Breast epithelium (tissue), 3 donors: ENCODE measurements at regions not wholly inside any gene's neighbourhood (a gene's known extent, or its start where the extent isn't known, plus 50 kb on each side); places are given as distances from the start of the nearest gene placed in this dataset.

ENCODE experiments used
- POLR2A ChIP-seq: fragments of 450-650 bp; IDR thresholded peaks from one replicate; pipeline ENCODE4 v1.6.1; 2016; ENCODE audit warnings: antibody characterized with exemption, mild to moderate bottlenecking, moderate library complexity
- POLR2AphosphoS5 ChIP-seq, 3 donors: sonication (generic); formaldehyde crosslinking; IDR thresholded peaks; one replicate each; pipeline ENCODE4 v1.6.1; 2017; ENCODE audit warnings: antibody characterized with exemption in 3 of 3
- TF ChIP-seq, protein P1 (sequence below), 3 donors: fragments of 450-650 bp; IDR thresholded peaks; one replicate each; pipeline ENCODE4 v1.5.1; 2016 to 2017; ENCODE audit warnings: antibody characterized with exemption in 3 of 3, mild to moderate bottlenecking in 3 of 3, moderate library complexity in 3 of 3

DNA sequence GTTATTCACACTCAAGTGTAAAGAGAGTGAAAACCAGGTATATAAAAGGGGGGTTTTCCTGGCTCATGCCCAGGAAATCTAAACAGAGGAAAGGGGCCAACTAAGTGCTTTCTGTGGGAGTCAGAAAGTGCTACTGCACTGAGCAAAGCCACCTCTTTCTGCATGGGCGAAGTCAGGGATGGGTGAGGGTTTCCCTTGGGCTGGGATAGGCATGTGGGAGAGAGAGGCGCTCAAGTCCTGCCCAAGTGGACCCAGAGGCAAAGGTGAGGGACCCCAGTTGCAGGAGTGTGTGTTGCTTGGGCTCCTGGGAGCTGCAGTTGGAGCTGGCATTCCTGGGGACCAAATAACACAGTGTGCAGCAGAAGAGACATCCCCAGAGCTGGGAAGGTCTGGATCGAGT is 65.9 kb downstream of the PRR15 start:
- TF ChIP-seq, protein P1, sequence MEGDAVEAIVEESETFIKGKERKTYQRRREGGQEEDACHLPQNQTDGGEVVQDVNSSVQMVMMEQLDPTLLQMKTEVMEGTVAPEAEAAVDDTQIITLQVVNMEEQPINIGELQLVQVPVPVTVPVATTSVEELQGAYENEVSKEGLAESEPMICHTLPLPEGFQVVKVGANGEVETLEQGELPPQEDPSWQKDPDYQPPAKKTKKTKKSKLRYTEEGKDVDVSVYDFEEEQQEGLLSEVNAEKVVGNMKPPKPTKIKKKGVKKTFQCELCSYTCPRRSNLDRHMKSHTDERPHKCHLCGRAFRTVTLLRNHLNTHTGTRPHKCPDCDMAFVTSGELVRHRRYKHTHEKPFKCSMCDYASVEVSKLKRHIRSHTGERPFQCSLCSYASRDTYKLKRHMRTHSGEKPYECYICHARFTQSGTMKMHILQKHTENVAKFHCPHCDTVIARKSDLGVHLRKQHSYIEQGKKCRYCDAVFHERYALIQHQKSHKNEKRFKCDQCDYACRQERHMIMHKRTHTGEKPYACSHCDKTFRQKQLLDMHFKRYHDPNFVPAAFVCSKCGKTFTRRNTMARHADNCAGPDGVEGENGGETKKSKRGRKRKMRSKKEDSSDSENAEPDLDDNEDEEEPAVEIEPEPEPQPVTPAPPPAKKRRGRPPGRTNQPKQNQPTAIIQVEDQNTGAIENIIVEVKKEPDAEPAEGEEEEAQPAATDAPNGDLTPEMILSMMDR (IDR thresholded peaks at IDR 0.05), result no peak
- no peak for TF ChIP-seq POLR2A
- no peak for TF ChIP-seq POLR2AphosphoS5 (IDR thresholded peaks at IDR 0.05)
